B cell (primary cell): ENCODE measurements at regions not wholly inside any gene's neighbourhood (a gene's known extent, or its start where the extent isn't known, plus 50 kb on each side); places are given as distances from the start of the nearest gene placed in this dataset.

Source experiments
- ATAC-seq: fragments of 200-7000 bp; cut with Tn5 transposase; one replicate; pipeline ENCODE4 v1.10.0; 2021; ENCODE audit warnings: low read depth, mild to moderate bottlenecking, moderate number of reproducible peaks, moderate library complexity
- CTCF ChIA-PET: fragments of 350-600 bp; sonication (Branson Sonifier 250); formaldehyde crosslinking; loops from one replicate; lab custom pipeline; 2021; ENCODE audit warnings: antibody characterized with exemption, inconsistent platforms; lab: Charles Lee
- POLR2A ChIA-PET: fragments of 350-600 bp; sonication (Branson Sonifier 250); formaldehyde crosslinking; loops from one replicate; lab custom pipeline; 2021; ENCODE audit warnings: antibody characterized with exemption; lab: Charles Lee
- DNase-seq: peaks from one replicate; pipeline ENCODE4 v3.0.0; 2013
- H2AFZ ChIP-seq: 2 replicates; pipeline ENCODE4 v1.6.1; 2012; ENCODE audit warnings: mild to moderate bottlenecking, low read depth, low read length; ENCODE audit not compliant: insufficient read depth, poor library complexity, severe bottlenecking
- H3K27ac ChIP-seq, 2 donors: 1 replicate in 1 of 2; 2 replicates in 1 of 2; pipeline ENCODE4 v1.5.1; 2012 to 2013; ENCODE audit warnings: low read length in 2 of 2, mild to moderate bottlenecking in 2 of 2, moderate library complexity in 1 of 2
- H3K27me3 ChIP-seq, 4 experiments: fragments of 200-600 bp in 1 of 4; sonication (generic) in 1 of 4; replicated peaks in 1 of 4; 1 replicate in 2 of 4; 2 replicates in 2 of 4; pipeline versions ENCODE4 v1.6.1 to v1.7.0; 2013 to 2016; ENCODE audit warnings: low read length in 3 of 4, mild to moderate bottlenecking in 2 of 4, mixed read lengths in 1 of 4, moderate library complexity in 1 of 4; ENCODE audit not compliant: insufficient read depth in 4 of 4, control insufficient read depth in 3 of 4; ENCODE audit errors: control extremely low read depth in 1 of 4
- H3K36me3 ChIP-seq, 2 experiments: replicated peaks in 1 of 2; 1 replicate in 1 of 2; 2 replicates in 1 of 2; pipeline versions ENCODE4 v1.6.1 to v1.7.1; 2013; ENCODE audit warnings: low read length in 1 of 2; ENCODE audit not compliant: insufficient read depth in 2 of 2, control insufficient read depth in 1 of 2; ENCODE audit errors: control extremely low read depth in 1 of 2, extremely low read depth in 1 of 2
- H3K4me1 ChIP-seq, 2 donors: fragments of 200-600 bp in 1 of 2; sonication (generic) in 1 of 2; 1 replicate in 1 of 2; 2 replicates in 1 of 2; pipeline versions ENCODE4 v1.5.1 to v1.6.1; 2013 to 2017; ENCODE audit warnings: low read length in 2 of 2; ENCODE audit not compliant: control insufficient read depth in 2 of 2, insufficient read depth in 2 of 2
- H3K4me2 ChIP-seq: replicated peaks from 2 replicates; pipeline ENCODE3; 2012; ENCODE audit warnings: mild to moderate bottlenecking, low read depth, low read length; ENCODE audit not compliant: poor library complexity, severe bottlenecking
- H3K4me3 ChIP-seq, 5 experiments: fragments of 200-600 bp in 1 of 5; sonication (generic) in 1 of 5; 1 replicate in 3 of 5; 2 replicates in 2 of 5; pipeline versions ENCODE4 v1.5.1 to v1.7.0; 2011 to 2016; ENCODE audit warnings: low read length in 4 of 5, mild to moderate bottlenecking in 4 of 5, low read depth in 2 of 5, control low read depth in 1 of 5, moderate library complexity in 1 of 5; ENCODE audit not compliant: insufficient read depth in 1 of 5; ENCODE audit errors: control extremely low read depth in 1 of 5, extremely low read depth in 1 of 5
- H3K79me2 ChIP-seq: fragments of 200-600 bp; sonication (generic); one replicate; pipeline ENCODE4 v1.6.0; 2016; ENCODE audit warnings: low read length; ENCODE audit not compliant: control insufficient read depth, insufficient read depth
- H3K9ac ChIP-seq: fragments of 200-600 bp; sonication (generic); 2 replicates; pipeline ENCODE4 v1.6.1; 2017; ENCODE audit warnings: mild to moderate bottlenecking, low read length, moderate library complexity
- H3K9me3 ChIP-seq, 3 donors: one replicate each; pipeline versions ENCODE4 v1.6.1 to v1.7.1; 2013; ENCODE audit warnings: low read length in 2 of 3; ENCODE audit not compliant: control insufficient read depth in 2 of 3, insufficient read depth in 1 of 3; ENCODE audit errors: control extremely low read depth in 1 of 3
- H4K20me1 ChIP-seq: 2 replicates; pipeline ENCODE4 v1.6.0; 2012; ENCODE audit warnings: mild to moderate bottlenecking, low read length; ENCODE audit not compliant: insufficient read depth, control insufficient read depth, poor library complexity, severe bottlenecking
- H3K27ac Mint-ChIP-seq: one replicate; pipeline ENCODE4 v1.8.0; 2021; ENCODE audit warnings: mixed read lengths
- H3K27me3 Mint-ChIP-seq: one replicate; pipeline ENCODE4 v1.8.0; 2021; ENCODE audit warnings: mixed read lengths
- H3K4me1 Mint-ChIP-seq: one replicate; pipeline ENCODE4 v1.8.0; 2021; ENCODE audit warnings: mixed read lengths
- H3K4me3 Mint-ChIP-seq: one replicate; pipeline ENCODE4 v1.8.0; 2021; ENCODE audit warnings: mixed read lengths
- H3K9me3 Mint-ChIP-seq: one replicate; pipeline ENCODE4 v1.8.0; 2022; ENCODE audit warnings: mixed read lengths; ENCODE audit not compliant: insufficient read depth
- EZH2 ChIP-seq: IDR thresholded peaks from 2 replicates; pipeline ENCODE4 v1.6.1; 2012; ENCODE audit warnings: borderline replicate concordance, low read depth, mild to moderate bottlenecking, moderate library complexity, low read length; ENCODE audit not compliant: insufficient read depth, poor library complexity, severe bottlenecking
- WGBS: methylation state at CpG from one replicate; pipeline ENCODE4 v1.1.5; 2013; ENCODE audit warnings: missing lambda C conversion rate; ENCODE audit not compliant: insufficient coverage; 5-methylcytosine and 5-hydroxymethylcytosine counted together
- intact Hi-C: fragments of 100-400 bp; cut with micrococcal nuclease; formaldehyde crosslinking; loops from one replicate; pipeline ENCODE4 v1.10.0; 2022
- TF ChIP-seq, protein P1 (sequence below): fragments of 200-600 bp; IDR thresholded peaks from one replicate; pipeline ENCODE4 v1.8.0; 2022; ENCODE audit warnings: antibody characterized with exemption, mild to moderate bottlenecking

DNA sequence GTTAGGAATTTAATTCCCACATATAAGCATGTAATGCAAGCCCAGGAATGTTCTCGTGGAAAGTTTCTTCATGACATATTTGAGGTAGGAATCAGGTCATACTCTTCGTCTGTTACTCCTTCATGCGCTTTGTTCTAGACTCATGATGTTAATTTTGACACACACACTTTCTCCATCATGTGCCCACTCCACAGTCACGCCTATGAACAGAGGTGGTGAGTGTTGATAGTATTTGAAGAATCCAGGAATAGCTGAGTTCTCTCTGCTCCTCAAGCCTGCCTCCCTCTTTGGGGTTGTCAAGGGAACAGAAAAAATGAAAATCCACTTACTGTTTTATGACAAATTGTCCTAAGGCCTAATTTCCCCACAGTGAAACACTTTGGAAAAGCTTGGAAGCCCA, 117.3 kb upstream of the SERPINE2 start:
- H3K36me3 ChIP-seq = no peaks in the 10 kb centered on the region
- no peak for ATAC-seq
- no CpG with 5 or more reads among the region's 4 CpGs for WGBS
- peaks cover 12% of the 10 kb centered on the region for H3K27me3 Mint-ChIP-seq
- no peaks in the 10 kb centered on the region for H3K9me3 Mint-ChIP-seq
- no peak for DNase-seq
- no peaks in the 10 kb centered on the region for H3K4me1 ChIP-seq
- H3K9me3 ChIP-seq = peaks cover 0 to 4% (median 0%) of the 10 kb centered on the region in 3 donors
- H3K79me2 ChIP-seq = no peaks in the 10 kb centered on the region
- H3K9ac ChIP-seq = no peak overlapping the region
- POLR2A ChIA-PET = no interaction called here
- no peak overlapping the region for H3K4me2 ChIP-seq
- no peak for TF ChIP-seq EZH2
- TF ChIP-seq, protein P1, sequence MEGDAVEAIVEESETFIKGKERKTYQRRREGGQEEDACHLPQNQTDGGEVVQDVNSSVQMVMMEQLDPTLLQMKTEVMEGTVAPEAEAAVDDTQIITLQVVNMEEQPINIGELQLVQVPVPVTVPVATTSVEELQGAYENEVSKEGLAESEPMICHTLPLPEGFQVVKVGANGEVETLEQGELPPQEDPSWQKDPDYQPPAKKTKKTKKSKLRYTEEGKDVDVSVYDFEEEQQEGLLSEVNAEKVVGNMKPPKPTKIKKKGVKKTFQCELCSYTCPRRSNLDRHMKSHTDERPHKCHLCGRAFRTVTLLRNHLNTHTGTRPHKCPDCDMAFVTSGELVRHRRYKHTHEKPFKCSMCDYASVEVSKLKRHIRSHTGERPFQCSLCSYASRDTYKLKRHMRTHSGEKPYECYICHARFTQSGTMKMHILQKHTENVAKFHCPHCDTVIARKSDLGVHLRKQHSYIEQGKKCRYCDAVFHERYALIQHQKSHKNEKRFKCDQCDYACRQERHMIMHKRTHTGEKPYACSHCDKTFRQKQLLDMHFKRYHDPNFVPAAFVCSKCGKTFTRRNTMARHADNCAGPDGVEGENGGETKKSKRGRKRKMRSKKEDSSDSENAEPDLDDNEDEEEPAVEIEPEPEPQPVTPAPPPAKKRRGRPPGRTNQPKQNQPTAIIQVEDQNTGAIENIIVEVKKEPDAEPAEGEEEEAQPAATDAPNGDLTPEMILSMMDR = no peak
- no peak overlapping the region for H3K27ac ChIP-seq
- intact Hi-C loops = no loop called here
- H4K20me1 ChIP-seq = no peaks in the 10 kb centered on the region
- H3K4me3 Mint-ChIP-seq = no peak overlapping the region
- no peaks in the 10 kb centered on the region for H3K27me3 ChIP-seq
- H3K4me1 Mint-ChIP-seq = no peaks in the 10 kb centered on the region
- H3K4me3 ChIP-seq = no peak overlapping the region
- H3K27ac Mint-ChIP-seq = no peak overlapping the region
- no peak overlapping the region for H2AFZ ChIP-seq
- CTCF ChIA-PET = no interaction called here

DNA sequence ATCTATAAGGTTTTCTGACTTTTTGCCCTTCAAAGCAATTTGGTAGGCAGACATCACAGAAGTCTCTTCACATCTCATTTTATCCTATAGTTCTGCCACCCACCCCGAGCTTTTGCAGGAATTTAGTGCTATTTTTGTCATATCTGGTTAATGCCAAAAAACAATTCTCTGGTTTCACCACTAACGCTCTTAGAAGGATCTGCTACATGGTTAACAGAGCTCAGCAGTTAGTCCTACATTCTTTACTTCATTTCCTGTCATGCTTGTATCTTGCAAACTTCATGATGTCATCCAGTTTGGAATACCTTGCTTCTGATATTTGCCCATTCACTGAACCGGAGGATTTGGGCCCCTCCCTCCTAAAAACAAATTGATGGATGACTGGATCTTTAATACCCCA, 116.8 kb upstream of the SERPINE2 start:
- H3K4me2 ChIP-seq = no peak overlapping the region
- no peaks in the 10 kb centered on the region for H3K27me3 ChIP-seq
- peaks cover 12% of the 10 kb centered on the region for H3K27me3 Mint-ChIP-seq
- TF ChIP-seq EZH2 = no peak
- TF ChIP-seq, protein P1 = no peak
- ATAC-seq = no peak
- no peaks in the 10 kb centered on the region for H3K36me3 ChIP-seq
- DNase-seq = no peak
- WGBS = 63% methylated on average over 2 of the region's 3 CpGs
- CTCF ChIA-PET = no interaction called here
- H3K4me1 ChIP-seq = no peaks in the 10 kb centered on the region
- H3K4me1 Mint-ChIP-seq = no peaks in the 10 kb centered on the region
- no peak overlapping the region for H3K4me3 ChIP-seq
- no peaks in the 10 kb centered on the region for H3K79me2 ChIP-seq
- no peaks in the 10 kb centered on the region for H3K9me3 Mint-ChIP-seq
- H3K9ac ChIP-seq = no peak overlapping the region
- no peak overlapping the region for H3K4me3 Mint-ChIP-seq
- H3K27ac ChIP-seq = no peak overlapping the region
- intact Hi-C loops = no loop called here
- H3K9me3 ChIP-seq = peaks cover 0 to 4% (median 0%) of the 10 kb centered on the region in 3 donors
- H2AFZ ChIP-seq = no peak overlapping the region
- no peaks in the 10 kb centered on the region for H4K20me1 ChIP-seq
- POLR2A ChIA-PET = no interaction called here
- no peak overlapping the region for H3K27ac Mint-ChIP-seq
